GM12864 (cell line): ENCODE measurements at regions not wholly inside any gene's neighbourhood (a gene's known extent, or its start where the extent isn't known, plus 50 kb on each side); places are given as distances from the start of the nearest gene placed in this dataset.

Experiments used
- DNase-seq: peaks from one replicate; pipeline ENCODE4 v3.0.0-alpha.2; 2011; ENCODE audit warnings: low read depth
- H3K4me3 ChIP-seq: 2 replicates; pipeline ENCODE4 v1.5.1; 2011; ENCODE audit warnings: mild to moderate bottlenecking, low read depth, low read length, control low read depth
- CTCF ChIP-seq: IDR thresholded peaks from 2 replicates; pipeline ENCODE4 v1.5.1; 2011; ENCODE audit warnings: low read depth, mild to moderate bottlenecking, moderate library complexity, low read length, control low read depth, inconsistent platforms; ENCODE audit errors: missing control alignments

- DNase-seq, result no peak
- H3K4me3 ChIP-seq, result no peak overlapping the region
- no peak for TF ChIP-seq CTCF
These were observed 65.9 kb downstream of the EFNB1 start for GRCh38 chrX:68894513-68895340.

GRCh38 chrX:68894142-68894512 lies 65.3 kb downstream of the EFNB1 start:
- no peak for TF ChIP-seq CTCF
- DNase-seq, result no peak
- no peak overlapping the region for H3K4me3 ChIP-seq

- DNase-seq, result no peak
- no peak for TF ChIP-seq CTCF
- no peak overlapping the region for H3K4me3 ChIP-seq
These were observed 63.8 kb downstream of the EFNB1 start for GRCh38 chrX:68892651-68893050.

GRCh38 chrX:68892134-68892533 lies 63.3 kb downstream of the EFNB1 start:
- no peak overlapping the region for H3K4me3 ChIP-seq
- no peak for TF ChIP-seq CTCF
- DNase-seq, result no peak
